Islet precursor cell (in vitro differentiated cells): ENCODE measurements at regions not wholly inside any gene's neighbourhood (a gene's known extent, or its start where the extent isn't known, plus 50 kb on each side); places are given as distances from the start of the nearest gene placed in this dataset.

Experiments used
- DNase-seq: peaks from one replicate; pipeline ENCODE4 v3.0.0-alpha.2; 2018

DNA sequence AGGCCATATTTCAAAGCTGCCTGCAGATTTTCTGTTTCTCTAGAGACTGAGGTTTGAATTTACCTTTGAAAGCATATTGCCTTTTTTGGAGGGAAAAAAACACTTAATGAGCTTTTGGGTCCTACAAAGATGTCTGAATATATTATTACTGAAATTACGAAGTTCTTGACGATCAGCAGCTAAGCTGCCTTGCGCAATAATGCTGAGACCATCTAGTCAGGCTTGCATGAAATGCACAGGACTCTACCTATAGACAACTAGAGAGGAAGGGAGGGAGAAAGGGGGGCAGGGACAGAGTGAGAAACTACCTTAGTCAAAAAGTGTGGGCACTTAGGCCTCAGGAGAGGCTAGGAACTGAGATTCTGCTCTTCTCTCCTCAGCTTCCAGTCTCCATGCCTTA lies 175.9 kb upstream of the KIF2A start:
- DNase-seq: no peak

DNA sequence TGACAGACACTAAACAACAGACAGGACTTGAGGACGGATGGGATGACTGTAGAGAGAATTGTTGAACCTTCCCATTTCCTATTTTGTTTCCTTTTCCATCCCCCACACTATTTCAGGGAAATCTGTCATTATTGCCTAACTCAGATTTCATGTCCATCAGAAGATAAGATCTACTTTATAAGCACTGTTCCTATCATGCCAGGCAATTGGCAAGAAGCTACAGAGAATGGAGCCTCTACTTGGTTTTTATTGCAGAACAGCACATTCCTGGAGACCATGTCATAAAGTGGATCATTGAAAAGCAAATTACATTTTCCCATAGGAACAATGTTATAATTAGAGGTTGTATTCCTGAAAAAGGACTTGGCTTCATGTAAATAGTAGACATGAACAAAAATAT lies 173.7 kb upstream of the KIF2A start:
- no peak for DNase-seq

DNA sequence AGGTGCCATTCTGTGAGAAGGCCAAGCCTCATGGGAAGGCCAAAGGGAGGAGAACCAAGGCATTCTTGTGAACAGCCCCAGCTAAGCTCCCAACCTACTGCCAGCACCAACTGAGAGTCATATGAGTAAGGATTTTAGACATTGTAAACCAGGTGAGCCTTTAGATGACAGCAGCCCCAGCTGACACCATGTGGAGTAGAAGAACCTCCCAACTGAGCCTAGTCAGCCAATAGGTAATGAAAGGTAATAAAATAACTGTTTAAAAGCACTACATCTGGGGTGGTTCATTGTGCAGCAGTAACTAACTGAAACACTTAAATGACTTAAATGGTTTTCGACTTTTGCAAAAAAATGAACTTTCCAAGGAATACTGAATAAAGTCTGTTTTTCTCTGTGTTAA lies 172.6 kb upstream of the KIF2A start:
- DNase-seq: no peak

DNA sequence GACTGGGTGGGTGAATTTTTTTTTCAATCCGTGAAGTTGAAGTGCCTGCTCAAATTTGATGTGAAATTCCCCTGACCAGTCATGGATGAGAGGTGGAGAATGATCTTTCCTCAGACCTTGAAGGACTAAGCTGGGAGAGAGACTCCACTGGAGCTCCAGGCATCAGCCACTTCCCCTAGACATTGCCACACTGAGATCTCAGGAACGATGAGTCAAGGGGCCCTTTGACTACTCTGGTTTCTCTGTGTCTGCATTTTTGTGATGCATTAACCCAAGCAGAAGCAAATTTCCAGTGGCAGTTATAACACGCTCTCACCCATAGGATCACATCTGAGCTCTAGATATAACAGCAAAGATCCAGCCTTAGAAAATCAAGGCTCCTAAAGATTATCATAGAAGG lies 171.2 kb upstream of the KIF2A start:
- DNase-seq: no peak

DNA sequence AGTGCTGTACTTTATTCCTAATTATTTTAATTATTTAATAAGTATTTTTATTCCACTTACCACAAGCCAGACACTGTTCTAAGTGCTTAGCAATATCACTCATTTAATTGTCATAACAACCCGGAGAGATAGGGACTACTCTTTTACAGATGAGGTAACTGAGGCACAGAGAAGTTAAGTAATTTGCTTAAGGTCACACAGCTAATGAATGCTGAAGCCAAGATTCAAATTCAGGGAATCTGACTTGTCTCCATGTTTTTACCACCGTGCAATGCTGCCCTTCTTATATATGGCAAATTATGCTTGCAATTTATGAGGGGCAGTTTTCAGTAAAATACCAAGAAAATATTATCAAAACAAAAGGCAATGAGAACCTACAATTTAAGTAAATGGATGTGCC lies 168.4 kb upstream of the KIF2A start:
- DNase-seq: no peak

DNA sequence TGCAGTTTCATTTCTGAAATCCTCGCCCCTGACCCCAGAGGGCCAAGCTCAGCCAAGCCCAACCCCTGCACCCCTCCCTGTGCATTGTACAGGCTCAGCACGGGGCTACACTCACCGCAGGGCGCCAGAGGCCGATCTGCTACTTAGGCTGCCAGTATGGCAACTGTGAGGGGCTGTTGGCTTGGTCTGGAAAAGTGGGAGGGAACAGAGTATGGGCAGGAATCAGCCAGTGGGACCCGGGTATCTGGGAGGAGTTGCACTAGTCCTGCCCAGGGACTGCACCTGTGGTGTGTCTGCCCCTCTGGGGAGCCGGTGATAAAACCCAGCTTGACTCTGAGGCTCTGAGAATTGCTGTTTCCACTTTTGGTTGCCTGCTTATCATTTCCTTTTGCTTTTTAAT lies 167.4 kb upstream of the KIF2A start:
- DNase-seq: no peak

DNA sequence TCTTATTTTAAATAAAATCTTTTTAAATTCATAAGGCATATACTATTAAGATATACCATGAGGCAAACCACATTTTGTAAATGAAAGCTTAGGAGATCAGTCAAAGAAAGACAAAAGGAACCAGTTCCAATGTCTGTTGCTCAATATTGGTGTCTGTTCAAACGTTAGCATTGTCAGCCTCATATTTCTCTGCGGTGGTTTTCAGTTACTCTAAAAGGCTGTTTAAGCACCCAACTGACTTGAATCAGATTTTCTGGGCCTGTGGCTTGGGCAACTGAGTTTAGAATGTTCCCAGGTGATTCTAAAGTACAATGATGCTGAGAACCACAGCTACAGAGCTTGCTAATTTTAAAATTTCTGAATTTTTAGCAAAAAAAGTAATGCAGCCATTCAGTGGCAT lies 166.3 kb upstream of the KIF2A start:
- no peak for DNase-seq

DNA sequence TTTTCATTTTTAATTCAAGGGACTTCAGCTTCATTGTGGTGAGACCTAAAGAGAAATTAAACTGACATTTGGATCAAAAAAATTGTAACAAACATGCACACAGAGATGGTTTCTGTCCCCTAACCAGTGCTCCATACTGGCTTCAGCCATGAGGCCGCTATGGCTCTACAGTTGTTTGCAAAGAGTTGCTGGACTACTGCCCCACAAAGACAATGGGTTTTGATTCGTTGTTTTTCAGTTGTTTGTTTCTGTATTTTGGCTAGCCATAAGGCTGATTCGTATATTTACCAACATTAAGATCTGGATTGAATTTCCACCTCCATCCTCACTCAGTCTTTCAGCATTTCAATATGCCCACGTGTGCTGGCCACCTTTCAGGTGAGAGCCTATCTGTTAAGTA lies 163.7 kb upstream of the KIF2A start:
- no peak for DNase-seq

DNA sequence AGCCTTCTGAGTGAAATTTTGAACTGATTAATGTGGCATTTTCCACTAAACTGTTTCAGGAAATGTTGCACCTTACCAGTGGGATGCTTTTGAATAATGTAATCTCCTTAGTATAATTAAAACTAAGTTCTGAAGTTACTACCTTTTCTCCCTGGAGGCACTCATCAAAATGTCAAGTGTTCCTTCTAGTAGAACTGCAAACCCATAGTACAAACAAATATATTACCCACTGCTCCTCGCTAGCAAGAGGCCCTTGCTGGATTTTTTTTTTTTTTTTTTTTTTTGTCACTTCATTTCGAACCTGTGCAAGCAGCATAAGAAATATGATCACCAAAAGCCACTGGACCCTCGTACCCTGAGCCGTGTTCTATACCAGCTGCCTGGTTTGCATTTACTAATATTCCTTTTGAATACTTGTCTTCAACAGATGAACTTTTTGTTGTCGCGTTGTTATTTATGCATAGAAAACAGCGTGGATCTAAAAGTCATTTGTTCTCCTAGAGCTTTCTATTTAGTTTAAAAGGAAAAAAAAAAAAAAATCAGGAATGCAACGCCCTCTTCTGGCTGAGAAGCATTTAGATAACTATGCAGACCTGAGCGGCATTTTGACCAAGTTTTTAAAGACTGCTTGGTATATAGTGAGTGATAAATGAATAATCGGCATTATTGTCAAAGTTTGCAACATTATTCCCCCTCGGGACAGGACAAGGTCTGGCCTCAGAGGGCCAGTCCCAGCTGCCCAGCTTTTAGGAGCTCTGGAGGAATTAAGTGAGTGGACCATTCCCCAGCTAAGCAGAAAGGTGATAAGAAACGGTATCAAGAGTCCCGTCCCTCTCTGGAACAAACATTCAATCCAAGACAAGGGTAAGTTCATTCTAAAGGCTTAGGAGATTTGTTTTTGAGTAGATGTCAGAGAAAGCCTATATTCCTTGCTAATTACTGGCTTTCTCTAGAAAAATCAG lies 162.5 kb upstream of the KIF2A start:
- no peak for DNase-seq

DNA sequence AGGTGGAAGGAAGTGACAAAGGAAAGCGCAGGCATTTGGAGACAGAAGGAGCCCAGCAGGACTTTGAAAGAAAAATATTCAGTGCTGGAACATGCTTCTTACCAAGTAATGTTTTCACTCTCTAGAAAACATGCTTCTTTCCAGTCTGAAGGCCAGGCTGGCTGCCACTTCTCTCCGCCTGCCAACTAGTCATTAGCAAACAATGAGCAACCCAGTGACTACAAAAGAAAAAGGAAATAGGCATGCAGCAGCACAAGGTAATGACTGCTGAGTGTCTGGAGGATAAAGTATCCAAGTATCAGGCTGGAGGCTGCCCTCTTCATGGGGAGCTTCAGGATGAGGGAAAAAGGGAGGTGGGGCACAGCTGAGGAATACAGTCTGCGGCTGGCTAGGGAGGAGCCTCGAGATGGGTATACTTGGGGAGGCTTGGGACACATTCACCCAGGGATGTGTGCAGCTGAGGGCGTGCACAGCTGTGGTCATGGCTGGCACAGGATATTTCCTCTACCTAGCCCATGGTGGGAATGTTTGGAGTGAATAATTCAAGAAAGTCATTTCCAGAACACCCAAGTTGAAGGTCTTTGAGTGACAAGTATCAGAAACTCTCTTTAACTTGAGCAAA lies 161.5 kb upstream of the KIF2A start:
- DNase-seq: no peak

DNA sequence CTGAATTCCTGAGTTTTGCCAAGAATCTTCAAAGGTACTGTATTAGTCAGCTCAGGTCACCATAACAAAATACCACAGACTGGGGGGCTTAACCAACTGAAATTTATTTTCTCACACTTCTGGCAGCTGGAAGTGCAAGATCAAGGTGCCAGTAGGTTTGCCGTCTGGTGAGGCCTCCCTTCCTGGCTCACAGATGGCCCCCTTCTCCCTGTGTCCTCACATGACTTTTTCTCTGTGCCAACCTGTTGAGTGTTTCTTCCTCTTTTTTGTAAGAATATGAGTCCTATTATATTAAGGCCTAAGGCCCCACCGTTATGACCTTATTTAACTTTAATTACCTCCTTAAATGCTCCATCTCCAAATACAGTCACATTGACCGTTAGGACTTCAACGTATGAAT lies 156.1 kb upstream of the KIF2A start:
- no peak for DNase-seq

DNA sequence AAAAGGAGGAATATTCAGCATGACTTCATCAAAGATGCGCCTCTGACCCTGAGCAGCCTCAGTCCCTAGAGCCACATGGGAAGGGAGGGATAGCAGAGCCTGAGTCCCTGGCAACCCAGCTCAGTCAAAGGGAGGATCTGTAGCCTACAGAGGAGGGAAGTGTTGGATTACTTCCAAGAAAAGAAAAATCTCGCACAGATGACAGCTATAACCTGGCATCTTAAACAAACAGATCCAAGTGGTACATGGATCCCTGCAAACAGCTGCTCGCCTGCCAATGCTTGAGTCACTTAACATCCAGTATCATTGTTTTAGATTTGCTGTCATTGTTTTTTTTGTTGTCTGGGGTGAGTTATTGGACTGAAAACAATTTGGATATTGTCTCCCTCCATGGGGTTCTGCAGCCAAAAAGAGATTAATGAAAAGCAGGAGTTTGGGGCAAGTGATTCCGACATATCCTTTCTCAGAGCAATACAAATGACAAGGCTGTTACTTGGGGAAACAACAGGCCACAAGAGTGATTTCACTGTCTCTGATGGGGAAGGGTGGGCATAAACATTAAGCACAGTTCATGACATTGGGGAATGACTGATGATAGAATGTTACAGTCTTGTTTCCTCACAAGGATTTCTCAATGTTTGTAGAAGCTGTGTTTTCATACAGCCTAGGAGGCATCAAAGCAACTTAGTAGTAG lies 153.5 kb upstream of the KIF2A start:
- DNase-seq: no peak

DNA sequence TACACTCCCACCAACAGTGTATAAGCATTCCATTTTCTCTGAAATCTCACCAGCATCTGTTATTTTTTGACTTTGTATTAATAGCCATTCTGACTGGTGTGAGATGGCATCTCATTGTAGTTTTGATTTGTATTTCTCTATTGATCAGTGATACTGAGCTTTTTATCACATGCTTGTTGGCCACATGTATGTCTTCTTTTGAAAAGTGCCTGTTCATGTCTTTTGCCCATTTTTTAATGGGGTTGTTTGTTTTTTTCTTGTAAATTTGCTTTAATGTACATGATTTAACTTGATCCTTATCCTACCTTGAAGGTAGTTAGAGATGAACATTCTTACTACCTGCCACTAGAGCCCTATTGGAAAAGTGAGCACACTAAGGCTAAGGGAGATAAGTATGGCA lies 151.2 kb upstream of the KIF2A start:
- DNase-seq: no peak

DNA sequence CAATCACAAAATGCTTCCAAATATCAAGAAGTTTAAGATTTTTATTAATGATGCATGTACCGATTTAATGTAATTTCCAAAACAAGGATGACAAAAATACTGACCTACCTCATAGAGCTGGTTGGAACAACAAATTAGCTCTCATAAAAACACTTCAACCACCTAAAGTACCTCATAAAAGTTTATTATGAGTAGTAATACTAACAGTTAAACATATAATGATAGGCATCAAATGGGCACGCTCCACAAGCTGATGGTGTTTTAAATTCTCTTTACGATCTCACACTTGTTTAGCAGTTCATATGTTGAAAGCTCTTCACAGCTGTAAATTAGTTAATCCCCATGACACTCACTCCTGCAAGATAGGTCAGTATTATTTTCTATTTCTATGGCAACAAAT lies 150.0 kb upstream of the KIF2A start:
- no peak for DNase-seq

DNA sequence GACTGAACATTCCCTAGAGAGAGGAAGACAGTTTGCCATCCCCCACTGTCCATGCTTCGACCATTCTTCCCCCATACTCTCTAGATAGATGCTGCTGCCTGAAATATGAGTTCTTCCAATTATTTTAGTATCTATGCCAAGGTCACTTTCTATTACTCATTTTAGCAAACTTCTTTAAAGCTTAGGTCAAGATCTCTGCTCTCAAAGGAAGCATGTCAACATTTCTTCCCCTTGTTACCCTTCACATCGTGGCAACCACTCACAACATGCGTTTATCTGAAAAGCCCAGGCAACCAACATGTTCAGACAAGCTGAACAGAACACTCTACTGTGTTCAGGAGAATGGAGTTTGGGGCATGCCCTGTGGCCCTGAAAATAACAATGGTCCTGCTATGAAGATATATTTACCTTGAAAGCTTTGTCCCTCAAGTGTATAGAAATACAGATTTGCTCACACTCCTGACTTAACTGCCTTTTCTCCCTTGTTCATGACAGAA lies 138.4 kb upstream of the KIF2A start:
- no peak for DNase-seq

DNA sequence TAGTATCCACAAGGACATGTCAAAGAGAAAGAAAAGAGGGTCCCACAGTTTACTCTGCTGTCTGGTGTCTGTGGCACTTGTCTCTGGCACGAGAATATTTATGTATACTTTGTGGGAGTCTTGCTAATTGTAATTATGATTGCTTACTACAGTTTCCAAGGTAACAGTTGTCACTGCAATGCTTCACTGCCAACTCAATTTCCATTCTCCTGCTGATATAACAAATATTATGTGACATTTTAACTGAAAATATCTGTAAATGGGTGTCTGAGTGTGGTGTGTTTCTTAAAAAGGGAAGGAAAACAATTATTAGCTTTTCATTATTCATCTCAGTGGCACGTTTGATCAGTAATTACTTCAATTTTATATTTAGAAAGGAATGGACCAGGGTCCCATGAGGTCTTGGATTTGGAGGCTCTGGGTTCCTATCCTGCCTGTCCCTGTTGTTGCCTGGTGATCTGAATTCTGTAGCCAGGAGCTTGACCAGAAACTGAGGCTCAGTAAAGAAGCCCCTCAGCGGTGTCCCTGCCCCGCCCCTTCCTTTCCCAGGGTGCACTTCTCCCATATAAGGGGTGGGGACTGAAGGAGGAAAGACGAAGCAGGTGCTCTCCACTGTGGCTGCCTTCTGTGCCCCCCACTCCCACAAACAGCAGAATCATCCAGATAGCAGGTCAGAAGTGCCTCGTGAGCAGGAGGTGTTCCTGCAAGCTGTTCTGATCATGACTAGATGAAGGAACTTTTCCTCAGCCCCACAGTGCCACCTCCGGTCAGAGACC lies 137.3 kb upstream of the KIF2A start:
- no peak for DNase-seq

DNA sequence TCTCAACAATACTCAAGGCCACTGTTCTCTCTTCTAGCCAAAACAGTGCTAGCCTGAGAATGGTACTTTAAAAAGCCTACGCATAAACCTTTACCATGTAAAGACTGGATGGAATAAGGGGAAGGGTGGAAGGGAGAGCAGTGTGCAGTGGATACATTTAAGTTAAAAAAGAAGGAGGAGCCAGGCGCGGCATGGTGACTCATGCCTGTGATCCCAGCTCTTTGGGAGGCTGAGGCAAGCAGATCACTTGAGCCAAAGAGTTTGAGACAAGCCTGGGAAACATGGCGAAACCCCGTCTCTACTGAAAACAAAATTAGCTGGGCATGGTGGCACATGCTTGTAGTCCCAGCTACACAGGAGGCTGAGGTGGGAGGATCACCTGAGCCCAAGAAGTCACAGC lies 127.7 kb upstream of the KIF2A start:
- no peak for DNase-seq

DNA sequence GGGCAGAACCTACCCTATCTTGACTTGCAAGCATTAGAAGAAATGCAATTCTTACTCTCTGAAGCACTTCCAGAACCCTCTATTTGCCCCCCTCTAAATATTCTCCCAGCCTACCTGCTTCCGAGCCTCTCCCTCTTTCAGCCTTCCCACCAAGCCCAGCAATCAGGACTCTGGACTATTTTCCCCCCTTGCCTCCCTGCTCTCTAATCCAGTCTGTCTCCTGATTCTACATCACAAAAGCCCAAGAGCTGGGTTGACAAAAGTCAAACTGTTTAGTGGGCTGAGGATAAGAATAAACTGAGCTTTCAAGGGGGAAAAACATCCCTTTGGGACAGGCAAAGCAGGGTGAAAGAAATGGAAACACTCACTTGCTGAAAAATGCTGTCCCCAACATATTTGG lies 123.2 kb upstream of the KIF2A start:
- DNase-seq: no peak

DNA sequence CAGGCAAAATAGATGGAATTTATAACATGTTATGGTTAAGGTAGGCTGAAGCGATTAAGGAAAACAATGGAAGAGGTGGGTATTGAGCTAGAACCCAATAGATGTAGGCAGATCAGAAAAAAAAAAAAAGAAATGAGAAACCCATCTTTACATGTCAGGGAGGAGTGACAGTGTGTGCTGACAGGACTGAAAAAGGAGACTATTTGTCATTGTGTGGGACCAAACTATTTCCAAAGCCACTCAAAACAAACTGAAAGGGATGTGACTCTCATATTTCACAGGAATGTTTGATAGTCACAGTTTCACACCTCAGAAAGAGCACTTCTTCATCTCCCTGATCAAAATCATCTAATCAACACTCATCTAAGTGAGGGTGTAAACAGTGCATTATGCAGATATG lies 122.3 kb upstream of the KIF2A start:
- no peak for DNase-seq

DNA sequence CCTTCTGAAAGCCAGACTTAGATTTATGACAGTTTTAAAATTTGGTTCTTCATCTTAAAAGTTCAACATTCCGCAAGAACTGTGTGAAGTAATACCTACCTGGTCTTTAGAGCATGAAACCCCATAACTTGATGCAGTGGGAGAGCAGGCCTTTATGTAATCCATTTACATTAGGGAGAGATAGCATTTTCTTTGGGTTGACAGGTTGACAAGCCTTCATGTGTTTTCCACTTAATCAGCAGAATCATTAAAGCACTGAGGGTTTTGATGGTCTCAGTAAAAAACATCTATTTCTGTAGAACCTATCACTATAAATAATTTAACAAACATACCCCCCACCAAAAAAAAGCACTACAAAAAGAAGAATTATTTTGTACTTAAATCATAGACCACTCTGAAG lies 121.6 kb upstream of the KIF2A start:
- no peak for DNase-seq

DNA sequence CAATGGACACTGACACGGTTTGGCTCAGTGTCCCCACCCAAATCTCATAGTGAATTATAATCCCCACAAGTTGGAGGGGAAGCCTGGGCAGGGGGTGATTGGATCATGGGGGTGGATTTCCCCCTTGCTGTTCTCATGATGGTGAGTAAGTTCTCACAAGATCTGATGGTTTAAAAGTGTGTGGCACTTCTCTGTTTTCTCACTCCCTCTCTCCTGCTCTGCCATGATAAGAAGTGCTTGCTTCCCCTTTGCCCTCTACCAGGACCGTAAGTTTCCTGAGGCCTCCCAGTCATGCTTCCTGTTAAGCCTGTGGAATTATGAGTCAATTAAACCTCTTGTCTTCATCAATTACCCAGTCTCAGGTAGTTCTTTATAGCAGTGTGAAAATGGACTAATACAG lies 115.8 kb upstream of the KIF2A start:
- DNase-seq: no peak

DNA sequence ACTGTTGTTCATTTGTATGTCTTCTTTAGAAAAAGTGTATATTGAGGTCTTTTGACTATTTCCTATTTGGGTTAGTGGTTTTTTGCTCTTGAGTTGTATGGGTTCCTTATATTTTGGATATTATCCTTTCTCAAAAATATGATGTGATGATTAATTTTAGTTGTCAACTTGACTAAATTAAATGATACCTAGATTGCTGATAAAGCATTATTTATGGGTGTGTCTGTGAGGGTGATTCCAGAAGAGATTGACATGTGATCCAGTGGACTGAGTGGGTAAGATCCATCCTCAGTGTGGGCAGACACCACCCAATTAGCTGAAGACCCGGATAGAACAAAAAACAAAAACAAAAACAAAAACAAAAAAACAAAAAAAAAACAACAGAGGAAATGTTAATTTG lies 115.1 kb upstream of the KIF2A start:
- no peak for DNase-seq

DNA sequence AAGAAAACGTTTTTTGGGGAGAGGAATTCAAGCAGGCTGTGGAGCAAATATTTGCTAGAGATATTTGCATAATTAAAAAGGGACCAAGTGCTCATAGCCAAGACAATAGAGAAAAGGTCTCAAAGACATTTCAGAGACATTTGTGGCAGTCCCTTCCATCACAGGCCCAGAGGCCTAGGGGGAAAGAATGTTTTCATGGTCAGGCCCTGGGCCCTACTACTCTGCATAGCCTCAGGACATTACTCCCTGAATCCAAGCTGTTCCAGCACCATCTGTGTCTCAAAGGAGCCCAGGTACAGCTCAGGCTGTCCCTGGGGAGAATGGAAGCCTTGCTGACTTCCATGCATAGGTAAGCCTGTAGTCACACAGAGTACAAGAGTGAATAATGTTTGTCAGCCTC lies 113.0 kb upstream of the KIF2A start:
- DNase-seq: no peak
